ENCODE measurements at regions not wholly inside any gene's neighbourhood (a gene's known extent, or its start where the extent isn't known, plus 50 kb on each side); places are given as distances from the start of the nearest gene placed in this dataset.
"Not testable (repeated sequence)": the region's sequence is repeated elsewhere in the genome, so short reads cannot be mapped to it uniquely, and the experiment has no call there.

GRCh38 chrX:55839485-55839884 lies 121.9 kb downstream of the RRAGB start:
- intact Hi-C loops (cut with DNase I), result no loop called here

GRCh38 chrX:55841962-55842752 lies 124.6 kb downstream of the RRAGB start:
- no peaks in the 10 kb centered on the region for H3K36me3 ChIP-seq (replicated peaks in 1 of 2)
- H3K4me1 ChIP-seq (replicated peaks in 1 of 2), result no peaks in the 10 kb centered on the region
- WGBS, 4 donors, result 49 to 100% (median 71%) methylated on average over 1 to 4 of the region's 4 CpGs
- H3K9me3 ChIP-seq (replicated peaks in 1 of 3), result no peaks in the 10 kb centered on the region
- no peak for TF ChIP-seq CTCF (IDR thresholded peaks at IDR 0.05)
- no peak for TF ChIP-seq POLR2A (IDR thresholded peaks at IDR 0.05)
- no peak overlapping the region for H3K4me3 ChIP-seq
- intact Hi-C loops (cut with DNase I), result no loop called here
- no peak for DNase-seq
- no peaks in the 10 kb centered on the region for H3K27me3 ChIP-seq
- no peak overlapping the region for H3K27ac ChIP-seq

More at GRCh38 chrX:55839485-55839884, 121.9 kb downstream of the RRAGB start:
- H3K27me3 ChIP-seq, result no peaks in the 10 kb centered on the region
- DNase-seq, result no peak
- H3K27ac ChIP-seq, result no peak overlapping the region
- H3K9me3 ChIP-seq (replicated peaks in 1 of 3), result no peaks in the 10 kb centered on the region
- H3K36me3 ChIP-seq (replicated peaks in 1 of 2), result no peaks in the 10 kb centered on the region
- TF ChIP-seq CTCF (IDR thresholded peaks at IDR 0.05) (no peak), POLR2A (IDR thresholded peaks at IDR 0.05) (no peak)
- 0 to 62% (median 42%) methylated on average over 1 to 2 of the region's 2 CpGs; no CpG with 5 or more reads in 1 of the 4 donors for WGBS, 4 donors
- no peaks in the 10 kb centered on the region for H3K4me1 ChIP-seq (replicated peaks in 1 of 2)
- no peak overlapping the region for H3K4me3 ChIP-seq

GRCh38 chrX:55866779-55867178 lies 149.2 kb downstream of the RRAGB start:
- H3K9me3 ChIP-seq (replicated peaks in 1 of 3); H3K36me3 ChIP-seq (replicated peaks in 1 of 2); H3K27me3 ChIP-seq; H3K4me3 ChIP-seq; DNase-seq; intact Hi-C loops (cut with DNase I); H3K27ac ChIP-seq; H3K4me1 ChIP-seq (replicated peaks in 1 of 2): not testable (repeated sequence)
- WGBS, 4 donors, result 57 to 72% (median 70%) methylated on average over 4 of the region's 4 CpGs

- TF ChIP-seq CTCF (IDR thresholded peaks at IDR 0.05) (no peak), POLR2A (IDR thresholded peaks at IDR 0.05) (no peak)
- DNase-seq, result no peak
- intact Hi-C loops (cut with DNase I), result no loop called here
- WGBS, 4 donors, result 42 to 87% (median 69%) methylated on average over 1 of the region's 1 CpG
- Histone ChIP-seq H3K36me3 (replicated peaks in 1 of 2) (no peaks in the 10 kb centered on the region), H3K9me3 (replicated peaks in 1 of 3) (no peaks in the 10 kb centered on the region), H3K4me3 (no peak overlapping the region), H3K27me3 (no peaks in the 10 kb centered on the region), H3K27ac (no peak overlapping the region), H3K4me1 (replicated peaks in 1 of 2) (no peaks in the 10 kb centered on the region)
These were observed 149.7 kb downstream of the RRAGB start for GRCh38 chrX:55867181-55867651.

GRCh38 chrX:55867708-55868107 lies 150.2 kb downstream of the RRAGB start:
- H3K27me3 ChIP-seq, result no peaks in the 10 kb centered on the region
- intact Hi-C loops (cut with DNase I), result no loop called here
- 83 to 97% (median 88%) methylated on average over 1 of the region's 1 CpG for WGBS, 4 donors
- H3K36me3 ChIP-seq (replicated peaks in 1 of 2), result no peaks in the 10 kb centered on the region
- no peaks in the 10 kb centered on the region for H3K9me3 ChIP-seq (replicated peaks in 1 of 3)
- H3K4me1 ChIP-seq (replicated peaks in 1 of 2), result no peaks in the 10 kb centered on the region
- DNase-seq, result no peak
- TF ChIP-seq POLR2A (IDR thresholded peaks at IDR 0.05) (no peak), CTCF (IDR thresholded peaks at IDR 0.05) (no peak)
- H3K27ac ChIP-seq, result no peak overlapping the region
- no peak overlapping the region for H3K4me3 ChIP-seq

Measured in adrenal gland (tissue), 9 donors.